ENCODE measurements at regions not wholly inside any gene's neighbourhood (a gene's known extent, or its start where the extent isn't known, plus 50 kb on each side); places are given as distances from the start of the nearest gene placed in this dataset.

- H3K9me1 ChIP-seq (ENCODE audit: insufficient read depth, low read length) = no peaks in the 10 kb centered on the region
- H2AFZ ChIP-seq (replicated peaks; ENCODE audit: low read length, poor library complexity) = no peak overlapping the region
- intact Hi-C loops (cut with micrococcal nuclease) (no loop called here), dilution Hi-C loops (cut with HindIII; ENCODE audit: low sequenced_read_pairs, unreplicated experiment) (no loop called here), in situ Hi-C loops (cut with MboI; ENCODE audit: low sequenced_read_pairs) (no loop called here)
- H3K27ac ChIP-seq (ENCODE audit: insufficient read depth, low read length) = no peak overlapping the region
- ATAC-seq (ENCODE audit: low read depth) = no peak
- TF ChIP-seq, protein P1, sequence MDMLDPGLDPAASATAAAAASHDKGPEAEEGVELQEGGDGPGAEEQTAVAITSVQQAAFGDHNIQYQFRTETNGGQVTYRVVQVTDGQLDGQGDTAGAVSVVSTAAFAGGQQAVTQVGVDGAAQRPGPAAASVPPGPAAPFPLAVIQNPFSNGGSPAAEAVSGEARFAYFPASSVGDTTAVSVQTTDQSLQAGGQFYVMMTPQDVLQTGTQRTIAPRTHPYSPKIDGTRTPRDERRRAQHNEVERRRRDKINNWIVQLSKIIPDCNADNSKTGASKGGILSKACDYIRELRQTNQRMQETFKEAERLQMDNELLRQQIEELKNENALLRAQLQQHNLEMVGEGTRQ (IDR thresholded peaks at IDR 0.05; ENCODE audit: low read depth, low read length) = no peak
- TF ChIP-seq CTCF (conservative IDR thresholded peaks at IDR 0.05; ENCODE audit: low read depth, low read length) = no peak
- TF ChIP-seq SMC3 (IDR thresholded peaks at IDR 0.05; ENCODE audit: low read depth, low read length) = no peak
- no peak for TF ChIP-seq MAFK (IDR thresholded peaks at IDR 0.05; ENCODE audit: low read depth, low read length)
- TF ChIP-seq MXI1 (IDR thresholded peaks at IDR 0.05; ENCODE audit: borderline replicate concordance, low read depth, low read length) = no peak
- no peak for TF ChIP-seq RFX5 (IDR thresholded peaks at IDR 0.05; ENCODE audit: low read depth, low read length)
- no peak for TF ChIP-seq NFE2L2 (IDR thresholded peaks at IDR 0.05; ENCODE audit: low read depth, low read length)
- H3K18ac ChIP-seq (ENCODE audit: low read depth, low read length) = no peak overlapping the region
- H3K36me3 ChIP-seq (ENCODE audit: control insufficient read depth, insufficient read depth, low read length) = no peaks in the 10 kb centered on the region
- H2BK15ac ChIP-seq (ENCODE audit: low read depth, low read length) = no peak overlapping the region
- DNase-seq = no peak
- H2BK120ac ChIP-seq (ENCODE audit: low read depth, low read length) = no peak overlapping the region
- H2AK5ac ChIP-seq (ENCODE audit: low read depth, low read length) = no peak overlapping the region
- no peak overlapping the region for H3K9ac ChIP-seq (ENCODE audit: low read depth, low read length)
- no peaks in the 10 kb centered on the region; the same call in 1 of the 2 replicates for H3K27me3 ChIP-seq (ENCODE audit: control insufficient read depth, insufficient read depth, low read length)
- no peak overlapping the region for H3K4ac ChIP-seq (ENCODE audit: low read depth, low read length)
- no peak overlapping the region for H3K4me2 ChIP-seq (ENCODE audit: low read depth, low read length)
- no peak overlapping the region for H4K91ac ChIP-seq (ENCODE audit: insufficient read depth, low read depth, low read length)
- H3K23ac ChIP-seq (ENCODE audit: low read depth, low read length) = no peak overlapping the region
- ChIA-PET POLR2A (ENCODE audit: unreplicated experiment) (no interaction called here), CTCF (no interaction called here)
- H4K8ac ChIP-seq (ENCODE audit: low read depth in 2 of 2, low read length in 2 of 2) = no peak overlapping the region
- no peak overlapping the region for H2BK20ac ChIP-seq (ENCODE audit: low read depth, low read length)
- peaks cover 6% of the 10 kb centered on the region for H3K9me3 ChIP-seq (ENCODE audit: control insufficient read depth, insufficient read depth, low read length)
- WGBS, 2 experiments (ENCODE audit: extremely low coverage in 2 of 2, insufficient read length in 1 of 2) = no CpG with 5 or more reads among the region's 8 CpGs
- BruUV-seq (replicated peaks) = no TSS peak
- H3K79me1 ChIP-seq (ENCODE audit: low read depth in 1 of 2, low read length in 2 of 2) = no peaks in the 10 kb centered on the region
- H3K4me3 ChIP-seq (ENCODE audit: insufficient read depth, low read depth, low read length) = no peak overlapping the region
- H3K56ac ChIP-seq (ENCODE audit: extremely low read depth, insufficient read depth, low read length) = no peak overlapping the region
- no peak overlapping the region for H2AK9ac ChIP-seq (replicated peaks; ENCODE audit: low read depth, low read length, poor library complexity)
- no peak overlapping the region for H4K5ac ChIP-seq (ENCODE audit: low read depth, low read length)
- no peak overlapping the region for H3K14ac ChIP-seq (replicated peaks; ENCODE audit: low read depth, low read length)
- H4K20me1 ChIP-seq (ENCODE audit: insufficient read depth, low read length) = no peaks in the 10 kb centered on the region
- H2BK5ac ChIP-seq (ENCODE audit: low read depth, low read length, poor library complexity, severe bottlenecking) = no peak overlapping the region
- H3K4me1 ChIP-seq (ENCODE audit: control insufficient read depth, insufficient read depth, low read length) = no peaks in the 10 kb centered on the region
Observed at GRCh38 chr7:3107228-3107763, 63.6 kb upstream of the CARD11 start.
